Neuronal stem cell (in vitro differentiated cells): ENCODE measurements at regions not wholly inside any gene's neighbourhood (a gene's known extent, or its start where the extent isn't known, plus 50 kb on each side); places are given as distances from the start of the nearest gene placed in this dataset.

Experiments used
- DNase-seq: peaks from one replicate; pipeline ENCODE4 v3.0.0-alpha.2; 2013; ENCODE audit warnings: low spot score
- H2AFZ ChIP-seq: one replicate; pipeline ENCODE4 v1.6.1; 2013; ENCODE audit warnings: mild to moderate bottlenecking, low read length, inconsistent platforms
- H2AK5ac ChIP-seq: 2 replicates; pipeline ENCODE4 v1.6.1; 2013; ENCODE audit warnings: low read depth, mild to moderate bottlenecking, inconsistent platforms, low read length, moderate library complexity, mixed read lengths
- H2BK120ac ChIP-seq: 2 replicates; pipeline ENCODE4 v1.6.1; 2013; ENCODE audit warnings: low read depth, mild to moderate bottlenecking, inconsistent platforms, low read length, moderate library complexity, mixed read lengths
- H2BK12ac ChIP-seq: one replicate; pipeline ENCODE4 v1.6.1; 2013; ENCODE audit warnings: low read length, inconsistent platforms
- H2BK15ac ChIP-seq: 2 replicates; pipeline ENCODE4 v1.6.1; 2013; ENCODE audit warnings: mild to moderate bottlenecking, low read length, inconsistent platforms, mixed read lengths
- H2BK5ac ChIP-seq: one replicate; pipeline ENCODE4 v1.6.1; 2013; ENCODE audit warnings: inconsistent platforms, mild to moderate bottlenecking, low read length, moderate library complexity
- H3K14ac ChIP-seq: one replicate; pipeline ENCODE4 v1.6.1; 2013; ENCODE audit warnings: low read length, inconsistent platforms
- H3K18ac ChIP-seq: 2 replicates; pipeline ENCODE4 v1.6.1; 2013; ENCODE audit warnings: low read length, inconsistent platforms
- H3K23ac ChIP-seq: 2 replicates; pipeline ENCODE4 v1.6.1; 2013; ENCODE audit warnings: low read depth, mild to moderate bottlenecking, mixed read lengths, low read length, inconsistent platforms; ENCODE audit not compliant: poor library complexity
- H3K27ac ChIP-seq: replicated peaks from 3 replicates; pipeline ENCODE4 v1.5.1; 2013; ENCODE audit warnings: low read length, inconsistent platforms
- H3K27me3 ChIP-seq, 3 experiments: 2 replicates each; pipeline ENCODE4 v1.6.1; 2013; ENCODE audit warnings: low read length in 3 of 3, mild to moderate bottlenecking in 2 of 3, inconsistent platforms in 1 of 3, low read depth in 1 of 3, mixed read lengths in 1 of 3, moderate library complexity in 1 of 3; ENCODE audit not compliant: control insufficient read depth in 3 of 3, insufficient read depth in 3 of 3
- H3K36me3 ChIP-seq, 2 donors: replicated peaks in 1 of 2; 2 replicates each; pipeline ENCODE4 v1.6.1; 2013; ENCODE audit warnings: low read length in 2 of 2; ENCODE audit not compliant: control insufficient read depth in 2 of 2, insufficient read depth in 2 of 2
- H3K4ac ChIP-seq: 2 replicates; pipeline ENCODE4 v1.6.1; 2013; ENCODE audit warnings: inconsistent platforms, mild to moderate bottlenecking, low read length, moderate library complexity
- H3K4me1 ChIP-seq, 2 donors: 1 replicate in 1 of 2; 2 replicates in 1 of 2; pipeline ENCODE4 v1.6.1; 2013; ENCODE audit warnings: low read length in 2 of 2, low read depth in 1 of 2; ENCODE audit not compliant: control insufficient read depth in 2 of 2, insufficient read depth in 1 of 2
- H3K4me2 ChIP-seq: one replicate; pipeline ENCODE4 v1.6.1; 2013; ENCODE audit warnings: mild to moderate bottlenecking, low read length, inconsistent platforms; ENCODE audit not compliant: insufficient read depth, poor library complexity, severe bottlenecking
- H3K4me3 ChIP-seq, 2 donors: 2 replicates each; pipeline ENCODE4 v1.5.1; 2013; ENCODE audit warnings: low read length in 2 of 2, mild to moderate bottlenecking in 2 of 2, inconsistent platforms in 1 of 2, moderate library complexity in 1 of 2
- H3K79me1 ChIP-seq: one replicate; pipeline ENCODE4 v1.6.1; 2013; ENCODE audit warnings: low read depth, mild to moderate bottlenecking, inconsistent platforms, low read length, moderate library complexity
- H3K9ac ChIP-seq: one replicate; pipeline ENCODE4 v1.6.1; 2013; ENCODE audit warnings: mild to moderate bottlenecking, low read depth, low read length, inconsistent platforms; ENCODE audit not compliant: poor library complexity
- H3K9me3 ChIP-seq, 2 donors: replicated peaks in 1 of 2; 2 replicates each; pipeline versions ENCODE3 to v1.6.1; 2013; ENCODE audit warnings: low read length in 2 of 2, mild to moderate bottlenecking in 2 of 2, inconsistent platforms in 1 of 2, low read depth in 1 of 2, mixed read lengths in 1 of 2, moderate library complexity in 1 of 2; ENCODE audit not compliant: control insufficient read depth in 2 of 2, insufficient read depth in 1 of 2
- H4K8ac ChIP-seq: one replicate; pipeline ENCODE4 v1.6.1; 2013; ENCODE audit warnings: low read depth, mild to moderate bottlenecking, inconsistent platforms, low read length, moderate library complexity
- H4K91ac ChIP-seq: one replicate; pipeline ENCODE4 v1.6.1; 2013; ENCODE audit warnings: low read length, low read depth, mild to moderate bottlenecking, inconsistent platforms; ENCODE audit not compliant: poor library complexity
- WGBS, 2 donors: extraction: QIAGEN DNeasy Blood & Tissue Kit; methylation state at CpG; one replicate each; pipeline ENCODE4 v1.1.7; 2013; ENCODE audit warnings: missing lambda C conversion rate in 2 of 2, mixed read lengths in 1 of 2; ENCODE audit not compliant: insufficient read length in 2 of 2, insufficient replicate concordance in 1 of 2; ENCODE audit errors: extremely low coverage in 2 of 2; 5-methylcytosine and 5-hydroxymethylcytosine counted together

- Histone ChIP-seq H3K4me1 (peaks cover 0 to 4% of the 10 kb centered on the region in 2 donors), H3K4me2 (no peak overlapping the region), H3K36me3 (no peaks in the 10 kb centered on the region), H2BK15ac (no peak overlapping the region), H3K79me1 (no peaks in the 10 kb centered on the region), H3K9ac (no peak overlapping the region), H3K27ac (no peak overlapping the region), H4K91ac (no peak overlapping the region), H2AFZ (no peak overlapping the region), H2AK5ac (no peak overlapping the region), H2BK5ac (no peak overlapping the region), H4K8ac (no peak overlapping the region), H2BK120ac (no peak overlapping the region), H3K14ac (no peak overlapping the region), H3K23ac (no peak overlapping the region), H3K18ac (no peak overlapping the region), H2BK12ac (no peak overlapping the region), H3K27me3 (peaks cover 0 to 5% (median 0%) of the 10 kb centered on the region in 3 experiments), H3K4me3 (no peak overlapping the region), H3K4ac (no peak overlapping the region), H3K9me3 (peaks cover 0 to 2% of the 10 kb centered on the region in 2 donors)
- no peak for DNase-seq
- no CpG with 5 or more reads among the region's 1 CpG for WGBS, 2 donors
Observed at GRCh38 chr7:47702080-47702479, 120.2 kb upstream of the TNS3 start.

- no CpG with 5 or more reads among the region's 1 CpG for WGBS, 2 donors
- no peak overlapping the region for H3K14ac ChIP-seq
Observed at GRCh38 chr7:47698386-47698785, 116.5 kb upstream of the TNS3 start.

GRCh38 chr7:47697543-47697942 is 115.6 kb upstream of the TNS3 start:
- H2BK5ac ChIP-seq, result no peak overlapping the region
- no peak overlapping the region for H2BK120ac ChIP-seq
- H3K4me1 ChIP-seq, result peaks cover 0 to 4% of the 10 kb centered on the region in 2 donors
- no peaks in the 10 kb centered on the region for H3K36me3 ChIP-seq
- no peak overlapping the region for H2AFZ ChIP-seq
- H2BK15ac ChIP-seq, result no peak overlapping the region
- peaks cover 0 to 2% of the 10 kb centered on the region in 2 donors for H3K9me3 ChIP-seq
- H3K23ac ChIP-seq, result no peak overlapping the region
- H4K91ac ChIP-seq, result no peak overlapping the region
- no peak overlapping the region for H2AK5ac ChIP-seq
- H3K4me2 ChIP-seq, result no peak overlapping the region
- DNase-seq, result no peak
- no peak overlapping the region for H3K18ac ChIP-seq
- no CpG with 5 or more reads among the region's 4 CpGs for WGBS, 2 donors
- H3K4ac ChIP-seq, result no peak overlapping the region
- no peak overlapping the region for H4K8ac ChIP-seq
- H3K9ac ChIP-seq, result no peak overlapping the region
- H3K27me3 ChIP-seq, result no peaks in the 10 kb centered on the region
- H3K14ac ChIP-seq, result no peak overlapping the region
- no peak overlapping the region for H3K27ac ChIP-seq
- no peak overlapping the region for H3K4me3 ChIP-seq
- H2BK12ac ChIP-seq, result no peak overlapping the region
- H3K79me1 ChIP-seq, result no peaks in the 10 kb centered on the region

More at GRCh38 chr7:47698386-47698785, 116.5 kb upstream of the TNS3 start:
- Histone ChIP-seq H3K4me3 (no peak overlapping the region), H3K79me1 (no peaks in the 10 kb centered on the region), H3K4me2 (no peak overlapping the region), H2AFZ (no peak overlapping the region), H3K4me1 (peaks cover 0 to 4% of the 10 kb centered on the region in 2 donors), H2BK5ac (no peak overlapping the region), H2AK5ac (no peak overlapping the region), H3K9me3 (peaks cover 0 to 2% of the 10 kb centered on the region in 2 donors), H3K27ac (no peak overlapping the region), H4K8ac (no peak overlapping the region), H3K27me3 (no peaks in the 10 kb centered on the region), H3K36me3 (no peaks in the 10 kb centered on the region), H4K91ac (no peak overlapping the region), H2BK12ac (no peak overlapping the region), H3K4ac (no peak overlapping the region), H2BK120ac (no peak overlapping the region), H3K18ac (peak overlapping the region; percentile 31), H2BK15ac (no peak overlapping the region), H3K23ac (no peak overlapping the region), H3K9ac (no peak overlapping the region)
- DNase-seq, result no peak

GRCh38 chr7:47696152-47696710 is 114.3 kb upstream of the TNS3 start:
- Histone ChIP-seq H3K4ac (no peak overlapping the region), H3K14ac (no peak overlapping the region), H2BK5ac (no peak overlapping the region), H3K27ac (no peak overlapping the region), H2BK120ac (no peak overlapping the region), H3K9ac (no peak overlapping the region), H3K4me2 (no peak overlapping the region), H2BK12ac (no peak overlapping the region), H3K18ac (no peak overlapping the region), H3K36me3 (no peaks in the 10 kb centered on the region), H3K4me1 (peaks cover 1 to 4% of the 10 kb centered on the region in 2 donors), H3K9me3 (peaks cover 0 to 2% of the 10 kb centered on the region in 2 donors), H2AFZ (no peak overlapping the region), H4K8ac (no peak overlapping the region), H3K23ac (no peak overlapping the region), H2BK15ac (no peak overlapping the region), H2AK5ac (no peak overlapping the region), H3K79me1 (no peaks in the 10 kb centered on the region), H3K4me3 (no peak overlapping the region), H3K27me3 (no peaks in the 10 kb centered on the region), H4K91ac (no peak overlapping the region)
- WGBS, 2 donors, result no CpG with 5 or more reads among the region's 7 CpGs
- DNase-seq, result no peak
